ENCODE measurements at regions not wholly inside any gene's neighbourhood (a gene's known extent, or its start where the extent isn't known, plus 50 kb on each side); places are given as distances from the start of the nearest gene placed in this dataset.

- intact Hi-C loops (cut with DNase I) = no loop called here
- DNase-seq (no peak), ATAC-seq (no peak)
Measured at GRCh38 chr21:19609611-19610010, 1206.0 kb upstream of the TMPRSS15 start.

- intact Hi-C loops (cut with DNase I) = no loop called here
- no peak for DNase-seq
- no peak for ATAC-seq
Measured at GRCh38 chr21:19621837-19622496, 1218.4 kb upstream of the TMPRSS15 start.

DNA sequence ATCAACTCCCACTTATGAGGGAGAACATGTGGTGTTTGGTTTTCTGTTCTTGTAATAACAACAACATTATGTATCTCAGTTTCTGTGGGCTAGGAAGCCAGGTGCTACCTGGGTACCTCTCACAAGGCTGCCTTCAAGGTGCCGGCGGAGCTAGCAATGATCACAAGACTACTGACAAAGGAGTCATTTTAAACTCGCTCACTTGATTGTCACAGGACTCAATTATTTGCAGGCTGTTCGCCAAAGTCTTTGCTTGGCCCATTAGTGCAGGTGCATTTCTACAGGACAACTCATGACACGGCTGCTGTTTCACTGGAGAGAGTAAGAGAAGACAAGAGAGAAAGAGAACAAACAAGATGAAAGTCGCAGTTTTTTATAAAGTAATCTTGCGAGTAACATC is 1237.4 kb upstream of the TMPRSS15 start:
- intact Hi-C loops (cut with DNase I) = no loop called here
- ATAC-seq (no peak), DNase-seq (no peak)

GRCh38 chr21:19648391-19648790 is 1244.8 kb upstream of the TMPRSS15 start:
- DNase-seq = no peak
- intact Hi-C loops (cut with DNase I) = no loop called here
- no peak for ATAC-seq

DNA sequence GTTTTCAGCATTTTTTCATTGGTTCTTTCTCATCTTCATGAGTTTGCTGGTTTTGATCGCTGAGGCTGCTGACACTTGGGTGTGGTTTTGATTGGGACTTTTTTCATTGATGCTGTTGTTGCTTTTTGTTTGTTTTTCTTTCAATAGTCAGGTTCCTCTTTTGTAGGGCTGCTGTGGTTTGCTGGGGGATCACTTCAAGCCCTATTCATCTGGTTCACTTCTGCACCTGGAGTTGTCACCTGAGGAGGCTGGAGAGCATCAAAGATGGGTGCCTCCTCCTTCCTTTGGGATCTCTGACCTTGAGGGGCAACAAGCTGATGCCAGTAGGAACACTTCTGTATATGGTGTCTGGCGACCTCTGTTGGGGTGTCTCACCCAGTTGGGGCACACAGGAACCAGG is 1279.9 kb upstream of the TMPRSS15 start:
- DNase-seq (no peak), ATAC-seq (no peak)
- intact Hi-C loops (cut with DNase I) = no loop called here

- intact Hi-C loops (cut with DNase I) = no loop called here
- DNase-seq (no peak), ATAC-seq (no peak)
Measured at GRCh38 chr21:19684328-19684727, 1280.7 kb upstream of the TMPRSS15 start.

- ATAC-seq (no peak), DNase-seq (no peak)
- intact Hi-C loops (cut with DNase I) = no loop called here
Measured at GRCh38 chr21:19692231-19692630, 1288.6 kb upstream of the TMPRSS15 start.

- intact Hi-C loops (cut with DNase I) = no loop called here
- ATAC-seq (no peak), DNase-seq (no peak)
Measured at GRCh38 chr21:19695796-19696195, 1292.2 kb upstream of the TMPRSS15 start.

DNA sequence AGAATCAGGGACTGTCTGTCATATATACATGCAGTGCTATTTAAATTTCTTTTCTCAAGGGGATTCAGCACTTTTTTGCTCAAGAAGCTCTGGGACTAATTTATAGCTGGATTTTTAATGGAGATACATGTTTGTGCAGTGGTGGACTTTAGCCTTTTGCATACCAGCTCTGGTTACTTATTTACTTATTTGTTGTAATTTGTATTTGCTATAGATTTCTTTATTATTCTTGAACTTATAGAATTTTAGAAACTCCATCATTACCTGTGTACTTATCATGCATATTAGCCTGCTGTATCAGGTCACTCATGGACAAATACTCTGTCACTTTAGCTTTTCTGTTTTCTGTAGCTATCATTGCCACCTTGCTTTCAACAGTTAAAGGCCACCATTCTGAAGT is 1296.9 kb upstream of the TMPRSS15 start:
- no peak for ATAC-seq
- intact Hi-C loops (cut with DNase I) = no loop called here
- no peak for DNase-seq

GRCh38 chr21:19702726-19703125 is 1295.5 kb upstream of the NCAM2 start:
- DNase-seq = no peak
- intact Hi-C loops (cut with DNase I) = no loop called here

DNA sequence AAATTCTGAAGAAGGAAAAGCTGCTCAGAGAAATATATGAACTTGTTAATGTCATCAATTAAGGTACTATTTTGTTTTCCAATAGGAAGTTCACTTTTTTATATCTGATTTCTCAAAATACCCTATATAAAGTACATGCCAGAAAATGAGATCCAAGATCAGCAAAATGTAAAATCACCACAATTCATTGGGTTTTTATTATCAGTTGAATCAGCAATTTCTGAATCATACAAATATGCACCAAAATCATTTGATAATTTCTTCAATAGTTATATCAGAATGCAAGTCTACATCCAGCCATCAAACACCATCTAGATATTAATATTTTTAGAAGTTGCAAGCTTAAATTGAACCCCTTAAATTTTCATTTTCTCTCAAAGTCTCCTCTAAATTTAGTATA is 1293.4 kb upstream of the NCAM2 start:
- ATAC-seq (no peak), DNase-seq (no peak)
- intact Hi-C loops (cut with DNase I) = no loop called here

More at GRCh38 chr21:19702726-19703125, 1295.5 kb upstream of the NCAM2 start:
- ATAC-seq = no peak

GRCh38 chr21:19712441-19712840 is 1285.8 kb upstream of the NCAM2 start:
- DNase-seq (no peak), ATAC-seq (no peak)
- intact Hi-C loops (cut with DNase I) = no loop called here

GRCh38 chr21:19713313-19713712 is 1284.9 kb upstream of the NCAM2 start:
- DNase-seq (no peak), ATAC-seq (no peak)

DNA sequence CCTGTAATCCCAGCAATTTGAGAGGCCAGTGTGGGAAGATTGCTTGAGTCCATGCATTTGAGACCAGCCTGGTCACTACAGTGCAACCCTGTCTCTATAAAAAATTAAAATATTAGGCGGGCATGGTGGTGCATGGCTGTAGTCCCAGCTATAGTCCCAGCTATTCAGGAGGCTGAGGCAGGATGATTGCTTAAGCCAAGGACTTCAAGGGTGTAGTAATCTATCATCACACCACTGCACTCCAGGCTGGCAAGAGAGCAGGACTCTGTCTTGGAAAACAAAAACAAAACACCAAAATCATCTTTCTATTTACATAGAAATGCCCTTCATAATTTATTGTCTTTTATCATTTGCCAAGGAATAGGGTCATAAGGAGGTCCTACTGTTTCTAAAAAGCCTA is 1274.1 kb upstream of the NCAM2 start:
- intact Hi-C loops (cut with DNase I) = no loop called here
- no peak for DNase-seq
- no peak for ATAC-seq

More at GRCh38 chr21:19713313-19713712, 1284.9 kb upstream of the NCAM2 start:
- intact Hi-C loops (cut with DNase I) = no loop called here

- no peak for ATAC-seq
Measured at GRCh38 chr21:19731251-19731650, 1267.0 kb upstream of the NCAM2 start.

DNA sequence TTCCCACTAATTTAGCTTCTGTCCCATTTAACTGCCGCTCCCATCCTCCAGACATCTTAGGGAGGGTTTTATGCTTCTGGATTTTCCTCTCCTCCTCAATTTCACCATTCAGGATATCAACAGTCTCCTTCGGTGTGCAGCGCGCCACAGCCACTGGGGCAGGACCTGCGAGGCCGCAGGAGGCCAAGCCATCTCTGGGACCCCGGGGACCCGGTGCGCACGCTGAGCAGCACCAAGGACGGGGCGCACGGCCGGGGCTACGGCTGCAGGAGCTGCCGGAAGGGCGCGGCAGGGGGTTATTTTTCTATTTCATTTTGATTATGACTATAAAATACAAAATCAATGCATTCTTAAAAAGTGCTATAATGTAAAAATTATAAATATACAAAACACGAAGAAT is 1238.4 kb upstream of the NCAM2 start:
- ATAC-seq (no peak), DNase-seq (no peak)
- intact Hi-C loops (cut with DNase I) = no loop called here

More at GRCh38 chr21:19731251-19731650, 1267.0 kb upstream of the NCAM2 start:
- intact Hi-C loops (cut with DNase I) = no loop called here
- DNase-seq = no peak

GRCh38 chr21:19767546-19767945 is 1230.7 kb upstream of the NCAM2 start:
- no peak for DNase-seq
- ATAC-seq = no peak
- intact Hi-C loops (cut with DNase I) = no loop called here

DNA sequence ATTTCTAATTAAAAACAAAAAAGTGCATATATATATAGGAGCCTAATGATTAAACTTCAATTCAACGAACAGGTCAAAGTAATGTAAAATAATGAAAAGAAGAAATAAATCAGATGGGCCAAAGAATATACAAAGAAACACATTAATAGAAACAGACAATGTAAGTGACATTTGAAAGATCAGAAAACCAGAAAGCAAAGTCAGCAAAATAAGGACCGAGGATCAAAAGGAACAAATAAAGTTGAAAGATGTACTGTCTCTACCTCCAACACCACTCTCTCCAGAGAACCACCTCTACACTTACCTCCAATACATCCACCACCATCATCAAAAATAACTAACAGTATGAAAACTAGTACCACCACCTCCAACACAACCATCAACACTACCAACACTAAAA is 1226.3 kb upstream of the NCAM2 start:
- intact Hi-C loops (cut with DNase I) = no loop called here
- no peak for ATAC-seq
- DNase-seq = no peak

- no peak for DNase-seq
- intact Hi-C loops (cut with DNase I) = no loop called here
- no peak for ATAC-seq
Measured at GRCh38 chr21:19776076-19776475, 1222.1 kb upstream of the NCAM2 start.

GRCh38 chr21:19781881-19782652 is 1216.1 kb upstream of the NCAM2 start:
- intact Hi-C loops (cut with DNase I) = no loop called here
- DNase-seq = no peak
- no peak for ATAC-seq

DNA sequence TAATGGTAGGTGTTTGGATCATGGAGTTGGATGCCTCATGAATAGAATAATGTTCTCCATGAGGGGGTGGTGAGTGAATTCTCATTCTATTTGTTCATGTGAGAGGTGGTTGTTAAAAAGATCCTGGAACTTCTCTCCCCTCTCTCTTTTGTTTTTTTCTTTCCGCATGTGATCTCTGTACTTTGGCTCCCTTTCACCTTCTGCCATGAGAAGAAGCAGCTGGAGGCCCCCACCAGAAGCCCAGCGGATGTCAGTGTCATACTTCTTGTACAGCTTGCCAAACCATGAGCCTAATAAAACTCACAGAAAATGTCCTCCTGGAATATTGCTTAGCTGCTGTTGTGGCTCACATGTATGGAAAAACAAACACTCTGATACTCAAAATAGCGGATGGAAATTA is 1212.3 kb upstream of the NCAM2 start:
- DNase-seq (no peak), ATAC-seq (no peak)
- intact Hi-C loops (cut with DNase I) = no loop called here
